ENCODE measurements at regions not wholly inside any gene's neighbourhood (a gene's known extent, or its start where the extent isn't known, plus 50 kb on each side); places are given as distances from the start of the nearest gene placed in this dataset.
"Not testable (repeated sequence)": the region's sequence is repeated elsewhere in the genome, so short reads cannot be mapped to it uniquely, and the experiment has no call there.

DNA sequence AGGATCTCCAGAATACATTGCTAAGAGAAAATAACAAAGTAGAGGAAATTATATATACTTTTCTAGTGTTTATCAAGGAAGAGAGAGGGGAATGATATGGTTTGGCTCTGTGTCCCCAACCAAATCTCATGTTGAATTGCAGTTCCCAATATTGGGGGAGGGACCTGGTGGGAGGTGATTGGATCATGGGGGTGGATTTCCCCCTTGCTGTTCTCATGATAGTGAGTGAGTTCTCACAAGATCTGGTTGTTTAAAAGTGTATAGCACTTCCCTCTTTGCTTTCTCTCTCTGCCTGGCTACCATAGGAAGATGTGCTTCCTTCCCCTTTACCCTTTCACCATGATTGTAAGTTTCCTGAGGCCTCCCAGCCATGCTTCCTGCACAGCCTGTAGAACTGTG lies 337.9 kb downstream of the SEMA3D start:
- TF ChIP-seq EP300, POLR2A (IDR thresholded peaks at IDR 0.05): not testable (repeated sequence)
- TF ChIP-seq, protein P1, sequence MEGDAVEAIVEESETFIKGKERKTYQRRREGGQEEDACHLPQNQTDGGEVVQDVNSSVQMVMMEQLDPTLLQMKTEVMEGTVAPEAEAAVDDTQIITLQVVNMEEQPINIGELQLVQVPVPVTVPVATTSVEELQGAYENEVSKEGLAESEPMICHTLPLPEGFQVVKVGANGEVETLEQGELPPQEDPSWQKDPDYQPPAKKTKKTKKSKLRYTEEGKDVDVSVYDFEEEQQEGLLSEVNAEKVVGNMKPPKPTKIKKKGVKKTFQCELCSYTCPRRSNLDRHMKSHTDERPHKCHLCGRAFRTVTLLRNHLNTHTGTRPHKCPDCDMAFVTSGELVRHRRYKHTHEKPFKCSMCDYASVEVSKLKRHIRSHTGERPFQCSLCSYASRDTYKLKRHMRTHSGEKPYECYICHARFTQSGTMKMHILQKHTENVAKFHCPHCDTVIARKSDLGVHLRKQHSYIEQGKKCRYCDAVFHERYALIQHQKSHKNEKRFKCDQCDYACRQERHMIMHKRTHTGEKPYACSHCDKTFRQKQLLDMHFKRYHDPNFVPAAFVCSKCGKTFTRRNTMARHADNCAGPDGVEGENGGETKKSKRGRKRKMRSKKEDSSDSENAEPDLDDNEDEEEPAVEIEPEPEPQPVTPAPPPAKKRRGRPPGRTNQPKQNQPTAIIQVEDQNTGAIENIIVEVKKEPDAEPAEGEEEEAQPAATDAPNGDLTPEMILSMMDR (IDR thresholded peaks at IDR 0.05): not testable (repeated sequence)

All from tibial nerve (tissue), 4 donors.